Muscle layer of colon (tissue), 2 donors: ENCODE measurements at regions not wholly inside any gene's neighbourhood (a gene's known extent, or its start where the extent isn't known, plus 50 kb on each side); places are given as distances from the start of the nearest gene placed in this dataset.
"Not testable (repeated sequence)": the region's sequence is repeated elsewhere in the genome, so short reads cannot be mapped to it uniquely, and the experiment has no call there.

Experiments
- H3K27ac ChIP-seq: one replicate; pipeline ENCODE4 v1.7.0; 2013; ENCODE audit warnings: low read depth, mild to moderate bottlenecking, low read length, moderate library complexity
- H3K27me3 ChIP-seq, 2 donors: one replicate each; pipeline ENCODE4 v1.7.0; 2013; ENCODE audit warnings: low read length in 2 of 2, mild to moderate bottlenecking in 2 of 2; ENCODE audit not compliant: insufficient read depth in 2 of 2, control insufficient read depth in 1 of 2
- H3K36me3 ChIP-seq: one replicate; pipeline ENCODE4 v1.7.0; 2013; ENCODE audit warnings: mild to moderate bottlenecking, low read length; ENCODE audit not compliant: insufficient read depth
- H3K4me1 ChIP-seq: one replicate; pipeline ENCODE4 v1.7.0; 2013; ENCODE audit warnings: mild to moderate bottlenecking, low read length; ENCODE audit not compliant: insufficient read depth
- H3K4me3 ChIP-seq, 2 donors: one replicate each; pipeline ENCODE4 v1.7.0; 2013; ENCODE audit warnings: low read length in 2 of 2, low read depth in 1 of 2, mild to moderate bottlenecking in 1 of 2, moderate library complexity in 1 of 2
- H3K9ac ChIP-seq: one replicate; pipeline ENCODE4 v1.7.0; 2013; ENCODE audit warnings: low read length
- H3K9me3 ChIP-seq: one replicate; pipeline ENCODE4 v1.7.0; 2013; ENCODE audit warnings: mild to moderate bottlenecking, low read length
- donor health status: abdominal sarcoma.
- donor health status: Adenocarcinoma of cecum.

GRCh38 chr18:4751523-4751922, 296.4 kb upstream of the DLGAP1 start:
- Histone ChIP-seq H3K9me3 (no peaks in the 10 kb centered on the region), H3K4me1 (peaks cover 14% of the 10 kb centered on the region), H3K27ac (no peak overlapping the region), H3K4me3 (no peak overlapping the region), H3K36me3 (no peaks in the 10 kb centered on the region), H3K9ac (no peak overlapping the region), H3K27me3 (no peaks in the 10 kb centered on the region)

DNA sequence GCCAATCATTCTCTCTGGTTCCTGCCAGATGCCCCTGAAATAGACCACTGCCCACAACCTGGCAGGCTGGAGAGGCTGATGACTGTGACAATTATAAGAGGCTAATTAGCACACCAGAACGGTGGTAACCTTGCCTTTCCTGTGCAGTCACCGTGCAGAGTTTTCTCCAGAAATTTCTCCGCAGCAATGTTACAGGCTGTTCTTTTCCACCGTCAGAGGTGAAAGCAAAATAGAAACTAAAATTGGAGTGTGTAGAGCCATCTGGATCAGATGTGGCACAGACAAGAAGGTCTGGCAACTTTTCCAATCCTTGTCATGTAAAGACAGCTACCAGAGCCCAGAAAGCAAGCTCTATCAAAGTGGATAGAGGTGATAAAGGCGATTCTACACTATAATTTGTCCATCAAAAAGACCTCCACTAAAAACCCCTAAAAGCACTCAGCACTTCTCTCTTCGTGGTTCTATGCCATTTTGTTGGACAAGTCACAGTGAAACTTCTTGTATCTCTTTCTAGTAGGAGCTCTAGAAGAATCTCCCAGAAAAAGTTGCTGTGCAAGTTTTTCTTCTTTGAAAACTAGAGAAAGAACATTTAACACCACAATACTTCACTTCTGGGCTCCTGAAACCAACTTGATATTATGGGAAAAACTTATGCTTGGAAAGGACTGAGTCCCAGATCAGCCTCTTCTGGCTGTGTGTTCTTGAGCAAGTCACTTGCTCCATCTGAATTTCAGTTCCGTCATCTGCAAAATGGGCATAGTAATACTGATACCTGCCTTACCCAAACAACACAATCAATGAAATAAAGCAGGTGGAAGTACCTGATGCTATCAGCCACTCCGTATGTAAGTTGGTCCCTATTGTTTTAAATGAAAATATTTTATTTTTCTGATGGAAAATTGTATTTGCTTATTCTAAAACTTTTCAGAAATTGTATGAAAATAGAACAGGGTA, 295.6 kb upstream of the DLGAP1 start:
- Histone ChIP-seq H3K27ac (peak overlapping the region; percentile 39), H3K4me1 (peaks cover 14% of the 10 kb centered on the region), H3K9ac (no peak overlapping the region), H3K4me3 (peak overlapping the region in 1 of 2 donors; percentile 49), H3K27me3 (no peaks in the 10 kb centered on the region), H3K36me3 (no peaks in the 10 kb centered on the region), H3K9me3 (no peaks in the 10 kb centered on the region)

DNA sequence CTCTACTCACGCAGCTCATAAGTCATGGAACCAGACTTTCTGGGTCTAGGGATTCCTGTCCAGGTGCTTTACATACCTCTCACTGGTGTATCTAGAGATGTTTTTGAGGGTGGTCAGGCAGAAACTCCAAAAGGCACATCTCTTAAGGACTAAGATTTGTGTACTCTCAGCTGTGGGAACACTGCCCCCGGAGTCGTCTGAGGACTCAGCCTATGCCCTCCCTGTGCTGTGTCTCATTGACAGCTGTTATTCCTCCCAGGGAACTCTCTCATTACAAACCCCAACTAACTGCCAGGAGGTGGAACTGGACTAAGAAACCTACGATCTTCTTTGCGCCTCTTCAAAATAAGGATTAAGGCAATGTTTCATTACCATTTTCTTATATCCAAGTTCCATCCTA, 293.9 kb upstream of the DLGAP1 start:
- Histone ChIP-seq H3K36me3 (no peaks in the 10 kb centered on the region), H3K9ac (no peak overlapping the region), H3K9me3 (no peaks in the 10 kb centered on the region), H3K4me1 (peaks cover 14% of the 10 kb centered on the region), H3K27ac (no peak overlapping the region), H3K27me3 (no peaks in the 10 kb centered on the region), H3K4me3 (no peak overlapping the region)

DNA sequence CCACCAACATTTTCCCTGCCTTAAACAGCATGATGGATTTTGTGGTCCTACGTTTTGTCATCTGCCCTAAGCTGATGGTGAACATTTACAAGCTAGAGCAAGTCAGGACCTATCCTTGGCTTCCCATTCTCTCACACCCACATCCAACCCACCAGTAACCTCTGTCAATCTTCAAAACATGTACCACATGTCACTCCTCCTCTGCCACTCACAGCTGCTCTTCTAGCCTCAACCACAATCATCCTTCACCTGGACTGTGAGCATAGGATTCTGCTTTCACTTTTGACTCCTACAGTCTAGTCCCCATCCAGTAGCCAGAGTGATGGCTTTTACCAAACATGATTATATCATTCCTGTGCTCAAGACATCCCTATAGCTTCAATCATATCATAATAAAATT, 279.8 kb upstream of the DLGAP1 start:
- no peaks in the 10 kb centered on the region for H3K36me3 ChIP-seq
- H3K27ac ChIP-seq = no peak overlapping the region
- H3K9me3 ChIP-seq = no peaks in the 10 kb centered on the region
- no peak overlapping the region for H3K4me3 ChIP-seq
- H3K27me3 ChIP-seq = no peaks in the 10 kb centered on the region
- H3K4me1 ChIP-seq = no peaks in the 10 kb centered on the region
- H3K9ac ChIP-seq = no peak overlapping the region

GRCh38 chr18:4734021-4734420, 278.9 kb upstream of the DLGAP1 start:
- Histone ChIP-seq H3K4me1 (no peaks in the 10 kb centered on the region), H3K36me3 (no peaks in the 10 kb centered on the region), H3K27me3 (no peaks in the 10 kb centered on the region), H3K9me3 (no peaks in the 10 kb centered on the region), H3K27ac (no peak overlapping the region), H3K9ac (no peak overlapping the region), H3K4me3 (no peak overlapping the region)

- no peak overlapping the region for H3K4me3 ChIP-seq
- H3K36me3 ChIP-seq = no peaks in the 10 kb centered on the region
- no peak overlapping the region for H3K27ac ChIP-seq
- no peak overlapping the region for H3K9ac ChIP-seq
- H3K9me3 ChIP-seq = no peaks in the 10 kb centered on the region
- H3K4me1 ChIP-seq = no peaks in the 10 kb centered on the region
- no peaks in the 10 kb centered on the region for H3K27me3 ChIP-seq
Measured at GRCh38 chr18:4721545-4721944, 266.4 kb upstream of the DLGAP1 start.

GRCh38 chr18:4720518-4720917, 265.4 kb upstream of the DLGAP1 start:
- no peaks in the 10 kb centered on the region for H3K36me3 ChIP-seq
- no peaks in the 10 kb centered on the region for H3K9me3 ChIP-seq
- no peak overlapping the region for H3K4me3 ChIP-seq
- no peak overlapping the region for H3K9ac ChIP-seq
- no peak overlapping the region for H3K27ac ChIP-seq
- no peaks in the 10 kb centered on the region for H3K27me3 ChIP-seq
- H3K4me1 ChIP-seq = no peaks in the 10 kb centered on the region

DNA sequence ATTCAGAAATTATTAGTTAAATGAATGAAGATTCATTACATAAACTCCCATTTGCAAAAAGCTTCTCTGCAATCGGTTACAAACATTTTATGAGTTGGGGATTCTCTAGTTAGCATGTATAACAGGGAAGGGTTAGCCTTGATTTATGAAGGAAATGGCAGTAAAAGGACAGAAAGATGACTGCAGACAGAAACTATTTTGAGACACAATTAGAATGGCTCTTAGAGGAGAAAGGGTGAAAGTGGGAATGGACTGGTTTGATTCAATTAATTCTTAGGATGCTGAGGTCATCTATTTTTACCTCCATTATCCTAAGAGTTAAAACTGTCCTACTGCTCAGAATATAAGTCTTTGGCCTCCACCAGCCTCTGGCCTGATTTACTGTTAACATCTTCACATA, 250.8 kb upstream of the DLGAP1 start:
- H3K4me3 ChIP-seq = no peak overlapping the region
- no peaks in the 10 kb centered on the region for H3K36me3 ChIP-seq
- H3K9ac ChIP-seq = no peak overlapping the region
- H3K4me1 ChIP-seq = no peaks in the 10 kb centered on the region
- no peaks in the 10 kb centered on the region for H3K27me3 ChIP-seq
- no peaks in the 10 kb centered on the region for H3K9me3 ChIP-seq
- no peak overlapping the region for H3K27ac ChIP-seq

DNA sequence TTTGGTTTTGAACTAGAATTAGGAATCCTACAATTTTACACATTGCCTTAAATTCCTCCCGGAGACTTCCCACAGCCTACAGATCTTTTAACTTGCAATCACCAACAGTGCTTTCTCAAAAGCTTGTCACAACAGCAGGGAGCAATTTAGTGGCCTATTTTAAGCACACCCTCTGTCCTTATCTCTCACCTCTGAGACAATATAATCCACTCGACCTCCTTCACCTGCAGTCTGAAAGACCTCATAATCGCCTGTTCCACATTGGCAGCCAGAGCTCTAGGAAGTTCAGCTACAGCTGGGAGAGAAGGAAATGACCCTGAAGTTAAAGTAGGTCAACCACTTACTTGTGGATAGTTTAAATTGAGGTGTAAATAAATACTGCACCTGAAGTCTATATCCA, 249.7 kb upstream of the DLGAP1 start:
- Histone ChIP-seq H3K27me3 (no peaks in the 10 kb centered on the region), H3K4me3 (no peak overlapping the region), H3K4me1 (no peaks in the 10 kb centered on the region), H3K36me3 (no peaks in the 10 kb centered on the region), H3K9ac (no peak overlapping the region), H3K9me3 (no peaks in the 10 kb centered on the region), H3K27ac (no peak overlapping the region)

DNA sequence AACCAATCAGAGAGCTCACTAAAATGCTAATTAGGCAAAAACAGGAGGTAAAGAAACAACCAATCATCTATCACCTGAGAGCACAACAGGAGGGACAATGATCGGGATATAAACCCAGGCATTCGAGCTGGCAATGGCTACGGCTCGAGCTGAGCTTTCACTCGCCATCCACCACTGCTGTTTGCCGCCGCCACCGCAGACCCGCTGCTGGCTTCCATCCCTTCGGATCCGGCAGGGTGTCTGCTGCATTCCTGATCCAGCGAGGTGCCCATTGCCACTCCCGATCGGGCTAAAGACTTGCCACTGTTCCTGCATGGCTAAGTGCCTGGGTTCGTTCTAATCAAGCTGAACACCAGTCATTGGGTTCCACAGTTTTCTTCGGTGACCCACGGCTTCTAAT, 236.7 kb upstream of the DLGAP1 start:
- no peaks in the 10 kb centered on the region for H3K4me1 ChIP-seq
- H3K4me3 ChIP-seq = no peak overlapping the region
- no peak overlapping the region for H3K27ac ChIP-seq
- no peaks in the 10 kb centered on the region for H3K27me3 ChIP-seq
- no peaks in the 10 kb centered on the region for H3K9me3 ChIP-seq
- no peaks in the 10 kb centered on the region for H3K36me3 ChIP-seq
- H3K9ac ChIP-seq = no peak overlapping the region

DNA sequence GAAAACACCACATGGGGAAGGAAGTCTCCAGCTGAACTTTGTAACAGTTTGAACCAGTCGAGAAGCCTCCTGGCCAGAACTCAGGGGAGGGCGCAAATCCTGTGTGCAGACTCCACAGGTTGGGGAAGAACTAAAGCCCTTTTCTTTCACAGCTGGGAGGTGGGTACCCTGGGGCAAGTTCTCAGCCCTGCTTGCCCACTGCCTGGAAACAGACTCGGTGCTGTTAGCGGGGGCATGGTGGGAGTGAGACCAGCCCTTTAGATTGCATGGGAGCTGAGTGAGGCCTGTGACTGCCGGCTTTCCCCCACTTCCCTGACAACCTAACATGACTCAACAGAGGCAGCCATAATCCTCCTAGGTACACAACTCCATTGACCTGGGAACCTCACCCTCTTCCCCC, 223.6 kb upstream of the DLGAP1 start:
- H3K4me3 ChIP-seq, H3K36me3 ChIP-seq, H3K9ac ChIP-seq, H3K9me3 ChIP-seq, H3K4me1 ChIP-seq, H3K27ac ChIP-seq, H3K27me3 ChIP-seq: not testable (repeated sequence)

- Histone ChIP-seq H3K4me1 (no peaks in the 10 kb centered on the region), H3K9ac (no peak overlapping the region), H3K27me3 (no peaks in the 10 kb centered on the region), H3K4me3 (no peak overlapping the region), H3K9me3 (no peaks in the 10 kb centered on the region), H3K27ac (no peak overlapping the region), H3K36me3 (no peaks in the 10 kb centered on the region)
Measured at GRCh38 chr18:4677006-4677405, 221.9 kb upstream of the DLGAP1 start.
